PC-3 (cell line): ENCODE measurements at regions not wholly inside any gene's neighbourhood (a gene's known extent, or its start where the extent isn't known, plus 50 kb on each side); places are given as distances from the start of the nearest gene placed in this dataset.
A peak's percentile ranks its signal among the peaks of the same experiment; 100 is the strongest.
"Not testable (repeated sequence)": the region's sequence is repeated elsewhere in the genome, so short reads cannot be mapped to it uniquely, and the experiment has no call there.

ENCODE experiments used
- ATAC-seq: fragments of 200-7000 bp; cut with Tn5 transposase; 2 replicates; pipeline ENCODE4 v1.9.1; 2020; ENCODE audit warnings: mild to moderate bottlenecking, moderate library complexity
- BruUV-seq: library from RNA; stranded (reverse); fragments of 400-500 nt; replicated peaks from 2 replicates; lab custom pipeline; 2021; lab: Mats Ljungman, UMichigan
- CTCF ChIA-PET: fragments of 300-600 bp; sonication (Branson Sonifier 250); formaldehyde crosslinking; loops from one replicate; lab custom pipeline; 2022; ENCODE audit warnings: antibody characterized with exemption; lab: Charles Lee
- POLR2A ChIA-PET: fragments of 300-600 bp; sonication (Branson Sonifier 250); formaldehyde crosslinking; loops from one replicate; lab custom pipeline; 2022; ENCODE audit warnings: antibody characterized with exemption; ENCODE audit not compliant: unreplicated experiment; lab: Charles Lee
- DNase-seq: peaks from one replicate; pipeline ENCODE4 v3.0.0-alpha.2; 2015
- H2AFZ ChIP-seq: fragments of 300-600 bp; sonication (generic); 2 replicates; pipeline ENCODE4 v1.6.0; 2016; ENCODE audit warnings: antibody characterized with exemption, low read length
- H3F3A ChIP-seq: fragments of 300-600 bp; sonication (generic); one replicate; pipeline ENCODE4 v1.6.0; 2017; ENCODE audit warnings: antibody characterized with exemption, low read length, control low read depth, mild to moderate bottlenecking; ENCODE audit not compliant: unreplicated experiment
- H3K27ac ChIP-seq: fragments of 300-600 bp; sonication (generic); 2 replicates; pipeline ENCODE4 v1.5.1; 2016; ENCODE audit warnings: mild to moderate bottlenecking, low read length
- H3K27me3 ChIP-seq: fragments of 300-600 bp; sonication (generic); 2 replicates; pipeline ENCODE4 v1.6.1; 2016; ENCODE audit warnings: low read length, mixed read lengths
- H3K36me3 ChIP-seq: fragments of 300-600 bp; sonication (generic); 2 replicates; pipeline ENCODE4 v1.6.1; 2016; ENCODE audit warnings: low read depth, mixed run types, low read length, mixed read lengths
- H3K4me1 ChIP-seq: fragments of 300-600 bp; sonication (generic); 2 replicates; pipeline ENCODE4 v1.5.1; 2016; ENCODE audit warnings: low read length; ENCODE audit not compliant: insufficient read depth
- H3K4me2 ChIP-seq: fragments of 300-600 bp; sonication (generic); 2 replicates; pipeline ENCODE4 v1.6.0; 2016; ENCODE audit warnings: low read length
- H3K4me3 ChIP-seq: fragments of 300-600 bp; sonication (generic); 2 replicates; pipeline ENCODE4 v1.5.1; 2016; ENCODE audit warnings: mild to moderate bottlenecking, low read length, mixed read lengths
- H3K79me2 ChIP-seq: fragments of 300-600 bp; sonication (generic); 2 replicates; pipeline ENCODE4 v1.6.1; 2017; ENCODE audit warnings: low read length, mixed read lengths
- H3K9ac ChIP-seq: fragments of 300-600 bp; sonication (generic); 2 replicates; pipeline ENCODE4 v1.6.0; 2016; ENCODE audit warnings: mild to moderate bottlenecking, low read length
- H3K9me2 ChIP-seq: fragments of 300-600 bp; sonication (generic); replicated peaks from 2 replicates; pipeline ENCODE4 v1.6.1; 2016; ENCODE audit warnings: mixed run types, low read length, mixed read lengths
- H3K9me3 ChIP-seq: fragments of 300-600 bp; sonication (generic); 2 replicates; pipeline ENCODE4 v1.6.1; 2016; ENCODE audit warnings: low read length, mixed read lengths
- H4K20me1 ChIP-seq: fragments of 300-600 bp; sonication (generic); 2 replicates; pipeline ENCODE4 v1.6.1; 2016; ENCODE audit warnings: low read length, mixed read lengths
- EZH2 ChIP-seq: fragments of 300-600 bp; sonication (generic); IDR thresholded peaks from one replicate; pipeline ENCODE4 v1.6.1; 2017; ENCODE audit warnings: antibody characterized with exemption, mild to moderate bottlenecking, low read length; ENCODE audit not compliant: unreplicated experiment
- EZH2phosphoT487 ChIP-seq: fragments of 300-600 bp; sonication (generic); IDR thresholded peaks from 2 replicates; pipeline ENCODE4 v1.6.1; 2018; ENCODE audit warnings: mild to moderate bottlenecking, antibody characterized with exemption, low read length, borderline replicate concordance
- intact Hi-C: fragments of 100-400 bp; cut with micrococcal nuclease; formaldehyde crosslinking; loops from 2 replicates; pipeline ENCODE4 v1.9.0; 2023
- TF ChIP-seq, protein P1 (sequence below): fragments of 300-600 bp; sonication (generic); conservative IDR thresholded peaks from 2 replicates; pipeline ENCODE4 v1.5.1; 2017; ENCODE audit warnings: antibody characterized with exemption, low read depth, mild to moderate bottlenecking, low read length

DNA sequence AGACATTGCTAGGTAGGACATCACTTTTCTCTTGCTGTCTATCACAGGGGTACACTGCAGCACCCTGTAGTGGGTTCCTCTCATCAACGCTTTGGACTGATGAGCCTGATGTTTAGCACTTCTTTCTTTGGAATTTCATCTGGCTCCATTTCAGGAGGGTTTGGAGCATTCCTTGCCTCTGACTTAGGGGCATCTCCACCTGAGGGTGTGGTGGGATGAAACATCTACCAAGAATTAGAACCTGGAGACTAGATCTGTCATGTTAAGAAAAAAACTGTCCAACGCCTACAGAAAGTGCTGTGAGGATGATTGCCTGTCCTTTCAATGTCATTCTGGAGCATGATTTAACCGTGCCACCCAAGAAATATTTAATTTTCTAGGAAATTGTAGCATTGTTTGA, 648.4 kb downstream of the ETS1 start:
- no TSS peak for BruUV-seq
- Histone ChIP-seq H3K4me2 (no peak overlapping the region), H2AFZ (no peak overlapping the region), H3F3A (no peaks in the 10 kb centered on the region), H3K27ac (no peak overlapping the region), H3K9ac (no peak overlapping the region), H3K4me1 (no peaks in the 10 kb centered on the region), H3K9me2 (no peaks in the 10 kb centered on the region), H3K79me2 (no peaks in the 10 kb centered on the region), H3K36me3 (no peaks in the 10 kb centered on the region), H4K20me1 (no peaks in the 10 kb centered on the region), H3K4me3 (no peak overlapping the region), H3K27me3 (peaks cover 82% of the 10 kb centered on the region), H3K9me3 (no peaks in the 10 kb centered on the region; the same call in 1 of the 2 replicates)
- ChIA-PET CTCF (no interaction called here), POLR2A (no interaction called here)
- DNase-seq (peak; percentile 35), ATAC-seq (no peak)
- intact Hi-C loops = no loop called here
- TF ChIP-seq EZH2 = no peak
- no peak for TF ChIP-seq EZH2phosphoT487
- TF ChIP-seq, protein P1, sequence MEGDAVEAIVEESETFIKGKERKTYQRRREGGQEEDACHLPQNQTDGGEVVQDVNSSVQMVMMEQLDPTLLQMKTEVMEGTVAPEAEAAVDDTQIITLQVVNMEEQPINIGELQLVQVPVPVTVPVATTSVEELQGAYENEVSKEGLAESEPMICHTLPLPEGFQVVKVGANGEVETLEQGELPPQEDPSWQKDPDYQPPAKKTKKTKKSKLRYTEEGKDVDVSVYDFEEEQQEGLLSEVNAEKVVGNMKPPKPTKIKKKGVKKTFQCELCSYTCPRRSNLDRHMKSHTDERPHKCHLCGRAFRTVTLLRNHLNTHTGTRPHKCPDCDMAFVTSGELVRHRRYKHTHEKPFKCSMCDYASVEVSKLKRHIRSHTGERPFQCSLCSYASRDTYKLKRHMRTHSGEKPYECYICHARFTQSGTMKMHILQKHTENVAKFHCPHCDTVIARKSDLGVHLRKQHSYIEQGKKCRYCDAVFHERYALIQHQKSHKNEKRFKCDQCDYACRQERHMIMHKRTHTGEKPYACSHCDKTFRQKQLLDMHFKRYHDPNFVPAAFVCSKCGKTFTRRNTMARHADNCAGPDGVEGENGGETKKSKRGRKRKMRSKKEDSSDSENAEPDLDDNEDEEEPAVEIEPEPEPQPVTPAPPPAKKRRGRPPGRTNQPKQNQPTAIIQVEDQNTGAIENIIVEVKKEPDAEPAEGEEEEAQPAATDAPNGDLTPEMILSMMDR = no peak

GRCh38 chr11:127935081-127935480, 652.3 kb downstream of the ETS1 start:
- TF ChIP-seq EZH2phosphoT487 (no peak), EZH2 (no peak)
- TF ChIP-seq, protein P1 = no peak
- ChIA-PET CTCF (no interaction called here), POLR2A (no interaction called here)
- ATAC-seq (no peak), DNase-seq (no peak)
- H3K4me2 ChIP-seq = no peak overlapping the region
- intact Hi-C loops = no loop called here
- no peak overlapping the region for H3K9ac ChIP-seq
- no peak overlapping the region for H3K4me3 ChIP-seq
- H2AFZ ChIP-seq = no peak overlapping the region
- H3K79me2 ChIP-seq = no peaks in the 10 kb centered on the region
- no peaks in the 10 kb centered on the region for H3K36me3 ChIP-seq
- peaks cover 69% of the 10 kb centered on the region for H3K27me3 ChIP-seq
- no TSS peak for BruUV-seq
- H3F3A ChIP-seq = no peaks in the 10 kb centered on the region
- no peaks in the 10 kb centered on the region; the same call in 1 of the 2 replicates for H3K9me3 ChIP-seq
- no peaks in the 10 kb centered on the region for H4K20me1 ChIP-seq
- no peaks in the 10 kb centered on the region for H3K4me1 ChIP-seq
- 0 out of 2 replicates have a peak, but pooled peaks cover 3% of the 10 kb centered on the region for H3K9me2 ChIP-seq
- no peak overlapping the region for H3K27ac ChIP-seq

- H4K20me1 ChIP-seq, H3K4me1 ChIP-seq, H3K9me2 ChIP-seq, H3K79me2 ChIP-seq, H2AFZ ChIP-seq, POLR2A ChIA-PET, H3F3A ChIP-seq, DNase-seq, H3K9ac ChIP-seq, ATAC-seq, H3K4me3 ChIP-seq, CTCF ChIA-PET, H3K4me2 ChIP-seq, H3K9me3 ChIP-seq, H3K27ac ChIP-seq, intact Hi-C loops, H3K36me3 ChIP-seq, BruUV-seq: not testable (repeated sequence)
- H3K27me3 ChIP-seq = peaks cover 68% of the 10 kb centered on the region
Measured at GRCh38 chr11:127933961-127934360, 653.4 kb downstream of the ETS1 start.
